Prostate gland (tissue), 2 donors: ENCODE measurements at regions not wholly inside any gene's neighbourhood (a gene's known extent, or its start where the extent isn't known, plus 50 kb on each side); places are given as distances from the start of the nearest gene placed in this dataset.

ENCODE experiments used
- POLR2A ChIP-seq: fragments of 450-650 bp; IDR thresholded peaks from one replicate; pipeline ENCODE4 v1.6.1; 2016; ENCODE audit warnings: antibody characterized with exemption, mild to moderate bottlenecking
- POLR2AphosphoS5 ChIP-seq: sonication (generic); formaldehyde crosslinking; IDR thresholded peaks from one replicate; pipeline ENCODE4 v1.6.1; 2017; ENCODE audit warnings: antibody characterized with exemption
- TF ChIP-seq, protein P1 (sequence below), 4 experiments: fragments of 200-600 bp in 2 of 4; fragments of 450-650 bp in 2 of 4; sonication (generic) in 2 of 4; IDR thresholded peaks; 1 replicate in 3 of 4; 2 replicates in 1 of 4; pipeline ENCODE4 v1.5.1; 2016 to 2019; ENCODE audit warnings: antibody characterized with exemption in 4 of 4, mild to moderate bottlenecking in 2 of 4, moderate library complexity in 2 of 4

DNA sequence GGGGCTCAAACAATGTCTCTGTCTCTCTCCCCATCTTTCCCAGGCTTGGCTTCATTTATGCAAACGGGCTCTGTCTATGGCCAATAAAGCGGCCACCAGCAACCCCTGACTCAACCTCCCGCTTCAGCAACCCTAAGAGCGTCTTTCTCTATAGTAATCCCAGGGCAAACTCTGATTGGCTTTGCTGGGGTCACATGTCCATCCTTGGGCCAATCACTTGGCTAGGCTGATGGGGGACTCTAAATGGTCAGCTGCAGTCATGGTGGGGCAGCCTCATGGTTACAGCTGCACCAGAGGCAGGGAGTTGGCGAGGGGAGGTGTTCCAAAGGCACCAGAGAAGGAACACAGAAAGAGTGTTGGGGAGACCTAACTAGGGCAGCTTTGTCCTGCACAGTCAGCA lies 68.5 kb upstream of the BLCAP start:
- TF ChIP-seq, protein P1, sequence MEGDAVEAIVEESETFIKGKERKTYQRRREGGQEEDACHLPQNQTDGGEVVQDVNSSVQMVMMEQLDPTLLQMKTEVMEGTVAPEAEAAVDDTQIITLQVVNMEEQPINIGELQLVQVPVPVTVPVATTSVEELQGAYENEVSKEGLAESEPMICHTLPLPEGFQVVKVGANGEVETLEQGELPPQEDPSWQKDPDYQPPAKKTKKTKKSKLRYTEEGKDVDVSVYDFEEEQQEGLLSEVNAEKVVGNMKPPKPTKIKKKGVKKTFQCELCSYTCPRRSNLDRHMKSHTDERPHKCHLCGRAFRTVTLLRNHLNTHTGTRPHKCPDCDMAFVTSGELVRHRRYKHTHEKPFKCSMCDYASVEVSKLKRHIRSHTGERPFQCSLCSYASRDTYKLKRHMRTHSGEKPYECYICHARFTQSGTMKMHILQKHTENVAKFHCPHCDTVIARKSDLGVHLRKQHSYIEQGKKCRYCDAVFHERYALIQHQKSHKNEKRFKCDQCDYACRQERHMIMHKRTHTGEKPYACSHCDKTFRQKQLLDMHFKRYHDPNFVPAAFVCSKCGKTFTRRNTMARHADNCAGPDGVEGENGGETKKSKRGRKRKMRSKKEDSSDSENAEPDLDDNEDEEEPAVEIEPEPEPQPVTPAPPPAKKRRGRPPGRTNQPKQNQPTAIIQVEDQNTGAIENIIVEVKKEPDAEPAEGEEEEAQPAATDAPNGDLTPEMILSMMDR (IDR thresholded peaks at IDR 0.05): no peak
- TF ChIP-seq POLR2A (no peak), POLR2AphosphoS5 (no peak)
